Stomach (tissue), 8 donors: ENCODE measurements at regions not wholly inside any gene's neighbourhood (a gene's known extent, or its start where the extent isn't known, plus 50 kb on each side); places are given as distances from the start of the nearest gene placed in this dataset.
A peak's percentile ranks its signal among the peaks of the same experiment; 100 is the strongest.

Source experiments
- DNase-seq, 2 donors: peaks; one replicate each; pipeline versions ENCODE4 v3.0.0 to v3.0.0-alpha.2; 2013 to 2019
- H3K27ac ChIP-seq, 5 donors: fragments of 200-600 bp in 4 of 5; sonication (generic) in 4 of 5; one replicate each; pipeline ENCODE4 v1.5.1; 2013 to 2019; ENCODE audit warnings: mild to moderate bottlenecking in 1 of 5, moderate library complexity in 1 of 5
- H3K27me3 ChIP-seq, 3 donors: fragments of 200-600 bp; sonication (generic); one replicate each; pipeline ENCODE4 v1.5.1; 2017 to 2019; ENCODE audit warnings: mixed run types in 1 of 3
- H3K36me3 ChIP-seq, 4 donors: fragments of 200-600 bp; sonication (generic); 1 replicate in 3 of 4; 2 replicates in 1 of 4; pipeline ENCODE4 v1.5.1; 2016 to 2019
- H3K4me1 ChIP-seq, 4 donors: fragments of 200-600 bp; sonication (generic); one replicate each; pipeline ENCODE4 v1.5.1; 2016 to 2019
- H3K4me3 ChIP-seq, 4 donors: fragments of 200-600 bp; sonication (generic) in 3 of 4; one replicate each; pipeline ENCODE4 v1.5.1; 2016 to 2019; ENCODE audit warnings: mild to moderate bottlenecking in 1 of 4
- H3K9me3 ChIP-seq, 4 donors: fragments of 200-600 bp; sonication (generic); one replicate each; pipeline ENCODE4 v1.5.1; 2016 to 2019
- CTCF ChIP-seq, 7 experiments: fragments of 450-650 bp in 4 of 7; fragments of 200-600 bp in 3 of 7; sonication (generic) in 3 of 7; IDR thresholded peaks; one replicate each; pipeline ENCODE4 v1.5.1; 2016 to 2019; ENCODE audit warnings: antibody characterized with exemption in 7 of 7, control low read depth in 2 of 7, mild to moderate bottlenecking in 1 of 7
- EP300 ChIP-seq: sonication (generic); formaldehyde crosslinking; IDR thresholded peaks from one replicate; pipeline ENCODE4 v1.6.1; 2017; ENCODE audit warnings: antibody characterized with exemption
- POLR2A ChIP-seq, 4 donors: fragments of 450-650 bp; IDR thresholded peaks; one replicate each; pipeline ENCODE4 v1.6.1; 2016; ENCODE audit warnings: antibody characterized with exemption in 4 of 4, control low read depth in 2 of 4, mild to moderate bottlenecking in 1 of 4, moderate library complexity in 1 of 4
- POLR2AphosphoS5 ChIP-seq, 3 donors: sonication (generic); formaldehyde crosslinking; IDR thresholded peaks; one replicate each; pipeline ENCODE4 v1.6.1; 2016; ENCODE audit warnings: antibody characterized with exemption in 3 of 3
- WGBS, 5 donors: extraction: QIAGEN DNeasy Blood & Tissue Kit in 3 of 5; methylation state at CpG; one replicate each; pipeline versions ENCODE4 v1.1.5 to v1.1.7; 2013 to 2018; 5-methylcytosine and 5-hydroxymethylcytosine counted together
- intact Hi-C: fragments of 100-400 bp; cut with DNase I; formaldehyde crosslinking; loops from one replicate; pipeline ENCODE4 v1.15.1; 2023; ENCODE audit warnings: low total_unique reads
- donor health status: healthy with polysubstance abuse.
- donor health status: Bipolar disorder and iron deficiency.
- donor health status: healthy.

GRCh38 chr18:72100465-72101004, 443.6 kb downstream of the CBLN2 start:
- Histone ChIP-seq H3K36me3 (no peaks in the 10 kb centered on the region), H3K9me3 (peaks cover 0 to 11% (median 0%) of the 10 kb centered on the region in 4 donors), H3K27me3 (no peaks in the 10 kb centered on the region), H3K4me3 (no peak overlapping the region), H3K4me1 (no peaks in the 10 kb centered on the region), H3K27ac (no peak overlapping the region)
- intact Hi-C loops = no loop called here
- 79 to 85% (median 83%) methylated on average over 5 of the region's 5 CpGs for WGBS, 5 donors
- DNase-seq = no peak
- TF ChIP-seq CTCF (IDR thresholded peaks at IDR 0.05) (no peak), EP300 (no peak), POLR2AphosphoS5 (IDR thresholded peaks at IDR 0.05) (no peak), POLR2A (IDR thresholded peaks at IDR 0.05) (no peak)

- 24 to 42% (median 33%) methylated on average over 5 of the region's 5 CpGs for WGBS, 5 donors
- Histone ChIP-seq H3K4me1 (no peaks in the 10 kb centered on the region), H3K36me3 (no peaks in the 10 kb centered on the region), H3K9me3 (no peaks in the 10 kb centered on the region), H3K4me3 (no peak overlapping the region), H3K27me3 (no peaks in the 10 kb centered on the region), H3K27ac (no peak overlapping the region)
- TF ChIP-seq POLR2A (IDR thresholded peaks at IDR 0.05) (no peak), CTCF (IDR thresholded peaks at IDR 0.05) (no peak), POLR2AphosphoS5 (IDR thresholded peaks at IDR 0.05) (no peak), EP300 (no peak)
- DNase-seq = no peak
- intact Hi-C loops = no loop called here
Measured at GRCh38 chr18:72091369-72091768, 452.8 kb downstream of the CBLN2 start.

GRCh38 chr18:72089432-72089831, 454.7 kb downstream of the CBLN2 start:
- no peak for DNase-seq
- 50 to 65% (median 57%) methylated on average over 3 of the region's 3 CpGs for WGBS, 5 donors
- no peaks in the 10 kb centered on the region for H3K4me1 ChIP-seq
- no peak overlapping the region for H3K4me3 ChIP-seq
- TF ChIP-seq CTCF (IDR thresholded peaks at IDR 0.05) (no peak), EP300 (no peak), POLR2A (IDR thresholded peaks at IDR 0.05) (no peak), POLR2AphosphoS5 (IDR thresholded peaks at IDR 0.05) (no peak)
- no peaks in the 10 kb centered on the region for H3K36me3 ChIP-seq
- H3K9me3 ChIP-seq = no peaks in the 10 kb centered on the region
- intact Hi-C loops = no loop called here
- H3K27ac ChIP-seq = no peak overlapping the region
- no peaks in the 10 kb centered on the region for H3K27me3 ChIP-seq

- Histone ChIP-seq H3K36me3 (no peaks in the 10 kb centered on the region), H3K4me1 (no peaks in the 10 kb centered on the region), H3K9me3 (no peaks in the 10 kb centered on the region), H3K27me3 (no peaks in the 10 kb centered on the region), H3K4me3 (no peak overlapping the region), H3K27ac (no peak overlapping the region)
- peak in 1 of 2 donors; percentile 23 for DNase-seq
- TF ChIP-seq POLR2A (IDR thresholded peaks at IDR 0.05) = no peak
- TF ChIP-seq EP300 = no peak
- TF ChIP-seq POLR2AphosphoS5 (IDR thresholded peaks at IDR 0.05) = no peak
- TF ChIP-seq CTCF (IDR thresholded peaks at IDR 0.05) = no peak
- 9 to 20% (median 16%) methylated on average over 4 of the region's 4 CpGs for whole genome bisulfite sequencing, 5 donors
- intact Hi-C loops = no loop called here
Measured at GRCh38 chr18:72086421-72086820, 457.7 kb downstream of the CBLN2 start.
